Astrocyte (in vitro differentiated cells and primary cell): ENCODE measurements at regions not wholly inside any gene's neighbourhood (a gene's known extent, or its start where the extent isn't known, plus 50 kb on each side); places are given as distances from the start of the nearest gene placed in this dataset.
A peak's percentile ranks its signal among the peaks of the same experiment; 100 is the strongest.

Experiments
- DNase-seq: peaks from one replicate; pipeline ENCODE4 v3.0.0-alpha.2; 2010; ENCODE audit warnings: low read depth
- FAIRE-seq: peaks from 2 replicates; lab custom pipeline; 2011; peaks lifted over from hg19 to GRCh38; lab: Jason Lieb, UNC
- H2AFZ ChIP-seq: 2 replicates; pipeline ENCODE4 v1.6.0; 2012; ENCODE audit warnings: low read depth, low read length, inconsistent platforms
- H3K27ac ChIP-seq: 2 replicates; pipeline ENCODE4 v1.5.1; 2011; ENCODE audit warnings: low read depth, low read length, inconsistent platforms
- H3K27me3 ChIP-seq: 2 replicates; pipeline ENCODE4 v1.6.0; 2011; ENCODE audit warnings: low read length, inconsistent platforms; ENCODE audit not compliant: insufficient read depth
- H3K36me3 ChIP-seq: 2 replicates; pipeline ENCODE4 v1.5.1; 2011; ENCODE audit warnings: low read length, inconsistent platforms; ENCODE audit not compliant: insufficient read depth
- H3K4me1 ChIP-seq: 2 replicates; pipeline ENCODE4 v1.5.1; 2011; ENCODE audit warnings: low read length, inconsistent platforms; ENCODE audit not compliant: insufficient read depth
- H3K4me2 ChIP-seq: 2 replicates; pipeline ENCODE4 v1.6.0; 2012; ENCODE audit warnings: low read length, inconsistent platforms
- H3K4me3 ChIP-seq: 2 replicates; pipeline ENCODE4 v1.5.1; 2011; ENCODE audit warnings: low read depth, mild to moderate bottlenecking, low read length, inconsistent platforms; ENCODE audit not compliant: insufficient read depth
- H3K79me2 ChIP-seq: 2 replicates; pipeline ENCODE4 v1.6.0; 2012; ENCODE audit warnings: mild to moderate bottlenecking, low read length, inconsistent platforms; ENCODE audit not compliant: insufficient read depth
- H3K9ac ChIP-seq: 2 replicates; pipeline ENCODE4 v1.6.0; 2012; ENCODE audit warnings: mild to moderate bottlenecking, low read length, inconsistent platforms
- H3K9me3 ChIP-seq: 2 replicates; pipeline ENCODE4 v1.5.1; 2012; ENCODE audit warnings: low read depth, mild to moderate bottlenecking, low read length, inconsistent platforms; ENCODE audit not compliant: insufficient read depth
- H4K20me1 ChIP-seq: 2 replicates; pipeline ENCODE4 v1.6.0; 2012; ENCODE audit warnings: low read length, inconsistent platforms; ENCODE audit not compliant: insufficient read depth
- H3K27ac Mint-ChIP-seq: one replicate; pipeline ENCODE4 v1.8.0; 2021; ENCODE audit warnings: mild to moderate bottlenecking, mixed read lengths; ENCODE audit not compliant: unreplicated experiment
- H3K27me3 Mint-ChIP-seq: one replicate; pipeline ENCODE4 v1.8.0; 2021; ENCODE audit warnings: low read depth, mixed read lengths; ENCODE audit not compliant: unreplicated experiment
- H3K36me3 Mint-ChIP-seq: one replicate; pipeline ENCODE4 v1.8.0; 2021; ENCODE audit warnings: low read depth, mixed read lengths; ENCODE audit not compliant: unreplicated experiment
- H3K4me1 Mint-ChIP-seq: one replicate; pipeline ENCODE4 v1.8.0; 2021; ENCODE audit warnings: low read depth, mixed read lengths; ENCODE audit not compliant: unreplicated experiment
- H3K4me3 Mint-ChIP-seq: one replicate; pipeline ENCODE4 v1.8.0; 2021; ENCODE audit warnings: mild to moderate bottlenecking, moderate library complexity, mixed read lengths; ENCODE audit not compliant: unreplicated experiment
- H3K9me3 Mint-ChIP-seq: one replicate; pipeline ENCODE4 v1.8.0; 2021; ENCODE audit warnings: mild to moderate bottlenecking, mixed read lengths; ENCODE audit not compliant: unreplicated experiment
- CTCF ChIP-seq: IDR thresholded peaks from 2 replicates; pipeline ENCODE4 v1.5.1; 2011; ENCODE audit warnings: low read depth, mild to moderate bottlenecking, inconsistent platforms, low read length, moderate library complexity; ENCODE audit not compliant: insufficient read depth
- EZH2 ChIP-seq: IDR thresholded peaks from 2 replicates; pipeline ENCODE4 v1.6.1; 2012; ENCODE audit warnings: mild to moderate bottlenecking, low read length, inconsistent platforms; ENCODE audit not compliant: insufficient read depth

- peak overlapping the region; percentile 66 for H3K9ac ChIP-seq
- H3K27ac Mint-ChIP-seq = peak overlapping the region; percentile 94
- peak overlapping the region; percentile 84 for H3K27ac ChIP-seq
Measured at GRCh38 chr4:147360301-147360700, 120.6 kb upstream of the EDNRA start.

GRCh38 chr4:147361726-147362125 is 119.2 kb upstream of the EDNRA start:
- Histone ChIP-seq H3K27me3 (no peaks in the 10 kb centered on the region), H4K20me1 (no peaks in the 10 kb centered on the region), H3K4me3 (no peak overlapping the region), H3K9ac (peak overlapping the region; percentile 51), H3K27ac (peak overlapping the region; percentile 84), H3K4me1 (peaks cover 41% of the 10 kb centered on the region), H2AFZ (peak overlapping the region; percentile 26), H3K9me3 (no peaks in the 10 kb centered on the region), H3K4me2 (peak overlapping the region; percentile 61), H3K79me2 (no peaks in the 10 kb centered on the region), H3K36me3 (no peaks in the 10 kb centered on the region)
- TF ChIP-seq CTCF (no peak), EZH2 (no peak)
- Mint-ChIP-seq H3K27ac (peak overlapping the region; percentile 94), H3K4me1 (peaks cover 39% of the 10 kb centered on the region), H3K36me3 (no peaks in the 10 kb centered on the region), H3K4me3 (no peak overlapping the region), H3K27me3 (no peaks in the 10 kb centered on the region), H3K9me3 (peaks cover 3% of the 10 kb centered on the region)
- DNase-seq (peak; percentile 91), FAIRE-seq (peak; percentile 29)

More at GRCh38 chr4:147360301-147360700, 120.6 kb upstream of the EDNRA start:
- DNase-seq (peak; percentile 94), FAIRE-seq (peak; percentile 78)
- H3K27me3 Mint-ChIP-seq = no peaks in the 10 kb centered on the region
- Histone ChIP-seq H3K4me3 (no peak overlapping the region), H3K4me2 (peak overlapping the region; percentile 32), H3K9me3 (no peaks in the 10 kb centered on the region), H3K27me3 (no peaks in the 10 kb centered on the region), H2AFZ (no peak overlapping the region), H3K4me1 (peaks cover 51% of the 10 kb centered on the region), H3K36me3 (no peaks in the 10 kb centered on the region), H3K79me2 (no peaks in the 10 kb centered on the region), H4K20me1 (no peaks in the 10 kb centered on the region)
- H3K9me3 Mint-ChIP-seq = peaks cover 3% of the 10 kb centered on the region
- TF ChIP-seq EZH2 (no peak), CTCF (no peak)
- H3K4me1 Mint-ChIP-seq = peaks cover 39% of the 10 kb centered on the region
- H3K36me3 Mint-ChIP-seq = no peaks in the 10 kb centered on the region
- H3K4me3 Mint-ChIP-seq = no peak overlapping the region

GRCh38 chr4:147362938-147363337 is 118.0 kb upstream of the EDNRA start:
- H3K79me2 ChIP-seq = no peaks in the 10 kb centered on the region
- no peak for DNase-seq
- no peaks in the 10 kb centered on the region for H3K36me3 Mint-ChIP-seq
- TF ChIP-seq EZH2 (no peak), CTCF (no peak)
- no peaks in the 10 kb centered on the region for H3K36me3 ChIP-seq
- no peaks in the 10 kb centered on the region for H3K9me3 ChIP-seq
- peak overlapping the region; percentile 28 for H2AFZ ChIP-seq
- H3K4me3 Mint-ChIP-seq = no peak overlapping the region
- peak overlapping the region; percentile 51 for H3K9ac ChIP-seq
- H4K20me1 ChIP-seq = no peaks in the 10 kb centered on the region
- H3K27me3 Mint-ChIP-seq = no peaks in the 10 kb centered on the region
- peak overlapping the region; percentile 84 for H3K27ac ChIP-seq
- peak overlapping the region; percentile 94 for H3K27ac Mint-ChIP-seq
- H3K4me1 Mint-ChIP-seq = peaks cover 40% of the 10 kb centered on the region
- no peaks in the 10 kb centered on the region for H3K27me3 ChIP-seq
- peaks cover 41% of the 10 kb centered on the region for H3K4me1 ChIP-seq
- H3K4me2 ChIP-seq = peak overlapping the region; percentile 2
- FAIRE-seq = peak; percentile 32
- H3K9me3 Mint-ChIP-seq = no peaks in the 10 kb centered on the region
- H3K4me3 ChIP-seq = no peak overlapping the region
